ENCODE measurements at regions not wholly inside any gene's neighbourhood (a gene's known extent, or its start where the extent isn't known, plus 50 kb on each side); places are given as distances from the start of the nearest gene placed in this dataset.

DNA sequence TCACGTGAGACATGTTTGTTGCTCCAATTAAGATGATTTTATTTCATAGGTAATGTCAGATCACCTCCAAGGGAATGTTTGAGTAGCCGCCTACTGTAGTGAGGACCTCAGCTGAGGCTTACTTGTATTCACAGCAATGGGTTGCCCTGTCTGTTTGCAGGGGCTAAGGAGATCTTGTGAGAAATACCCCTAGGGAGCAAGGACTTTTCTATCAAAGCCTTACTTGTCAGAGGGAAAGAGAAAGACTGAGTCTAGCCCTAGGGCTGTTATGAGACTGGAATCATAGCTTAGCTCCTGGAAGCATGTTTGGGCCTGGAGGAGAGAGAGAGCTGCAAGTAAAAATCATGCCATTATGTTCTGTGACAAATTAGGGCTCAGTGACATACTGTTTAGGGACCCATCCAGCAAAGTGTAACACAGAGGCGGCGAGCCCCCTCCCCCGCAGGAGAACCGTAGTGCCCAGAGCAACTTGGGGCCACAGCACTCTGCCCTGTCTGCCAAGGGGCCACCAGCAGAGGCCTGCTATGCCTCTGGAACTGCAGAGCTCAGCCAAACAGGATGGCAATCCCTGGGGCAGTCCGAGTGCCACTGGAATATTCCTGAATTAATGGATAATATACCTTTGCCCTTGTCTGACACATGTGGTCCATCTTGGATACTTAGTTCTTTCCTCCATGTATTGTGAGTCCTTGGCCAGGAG lies 178.8 kb downstream of the DACT1 start:
- dilution Hi-C loops (cut with MboI; ENCODE audit: extremely low pct_ligation_motif_present, low sequenced_read_pairs) = no loop called here
- no peaks in the 10 kb centered on the region for H3K79me2 ChIP-seq (ENCODE audit: control insufficient read depth, insufficient read depth, low read length)
- H2AFZ ChIP-seq (ENCODE audit: control insufficient read depth, low read length) = no peak overlapping the region
- no peak overlapping the region for H3K4me3 ChIP-seq (ENCODE audit: control insufficient read depth in 2 of 3, extremely low read depth in 1 of 3, insufficient read depth in 2 of 3, low read depth in 1 of 3, low read length in 3 of 3)
- no peak overlapping the region for H3K4me2 ChIP-seq (ENCODE audit: control insufficient read depth, extremely low read depth, insufficient read depth, low read depth, low read length)
- no peaks in the 10 kb centered on the region for H3K9me1 ChIP-seq (ENCODE audit: control insufficient read depth, extremely low read depth, insufficient read depth, low read length)
- H4K20me1 ChIP-seq (ENCODE audit: control insufficient read depth, extremely low read depth, insufficient read depth, low read length) = no peaks in the 10 kb centered on the region
- no peak for FAIRE-seq
- no peaks in the 10 kb centered on the region for H3K27me3 ChIP-seq (ENCODE audit: control insufficient read depth, extremely low read depth, insufficient read depth, low read length)
- peaks cover 4% of the 10 kb centered on the region for H3K4me1 ChIP-seq (ENCODE audit: control insufficient read depth, extremely low read depth, insufficient read depth, low read length)
- no peak overlapping the region for H3K9ac ChIP-seq (ENCODE audit: control insufficient read depth, extremely low read depth, insufficient read depth, low read length)
- TF ChIP-seq, protein P1, sequence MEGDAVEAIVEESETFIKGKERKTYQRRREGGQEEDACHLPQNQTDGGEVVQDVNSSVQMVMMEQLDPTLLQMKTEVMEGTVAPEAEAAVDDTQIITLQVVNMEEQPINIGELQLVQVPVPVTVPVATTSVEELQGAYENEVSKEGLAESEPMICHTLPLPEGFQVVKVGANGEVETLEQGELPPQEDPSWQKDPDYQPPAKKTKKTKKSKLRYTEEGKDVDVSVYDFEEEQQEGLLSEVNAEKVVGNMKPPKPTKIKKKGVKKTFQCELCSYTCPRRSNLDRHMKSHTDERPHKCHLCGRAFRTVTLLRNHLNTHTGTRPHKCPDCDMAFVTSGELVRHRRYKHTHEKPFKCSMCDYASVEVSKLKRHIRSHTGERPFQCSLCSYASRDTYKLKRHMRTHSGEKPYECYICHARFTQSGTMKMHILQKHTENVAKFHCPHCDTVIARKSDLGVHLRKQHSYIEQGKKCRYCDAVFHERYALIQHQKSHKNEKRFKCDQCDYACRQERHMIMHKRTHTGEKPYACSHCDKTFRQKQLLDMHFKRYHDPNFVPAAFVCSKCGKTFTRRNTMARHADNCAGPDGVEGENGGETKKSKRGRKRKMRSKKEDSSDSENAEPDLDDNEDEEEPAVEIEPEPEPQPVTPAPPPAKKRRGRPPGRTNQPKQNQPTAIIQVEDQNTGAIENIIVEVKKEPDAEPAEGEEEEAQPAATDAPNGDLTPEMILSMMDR (optimal IDR thresholded peaks at IDR 0.05 in 1 of 3, IDR thresholded peaks at IDR 0.05 in 1 of 3, conservative IDR thresholded peaks at IDR 0.05 in 1 of 3; ENCODE audit: extremely low read depth in 1 of 3, insufficient read depth in 2 of 3, low read length in 3 of 3) = no peak
- TF ChIP-seq EZH2 (IDR thresholded peaks at IDR 0.05; ENCODE audit: low read length) = no peak
- no peaks in the 10 kb centered on the region for H3K9me3 ChIP-seq (ENCODE audit: control insufficient read depth, low read depth, low read length)
- H3K36me3 ChIP-seq (ENCODE audit: control insufficient read depth in 2 of 2, extremely low read depth in 1 of 2, insufficient read depth in 2 of 2, low read length in 2 of 2) = no peaks in the 10 kb centered on the region
- no peak overlapping the region for H3K27ac ChIP-seq (ENCODE audit: control insufficient read depth, insufficient read depth, low read length)
- DNase-seq (ENCODE audit: low read depth, low spot score) = no peak

- Histone ChIP-seq H2AFZ (ENCODE audit: control insufficient read depth, low read length) (no peak overlapping the region), H3K9ac (ENCODE audit: control insufficient read depth, extremely low read depth, insufficient read depth, low read length) (no peak overlapping the region), H3K4me2 (ENCODE audit: control insufficient read depth, extremely low read depth, insufficient read depth, low read depth, low read length) (no peak overlapping the region), H4K20me1 (ENCODE audit: control insufficient read depth, extremely low read depth, insufficient read depth, low read length) (no peaks in the 10 kb centered on the region), H3K79me2 (ENCODE audit: control insufficient read depth, insufficient read depth, low read length) (no peaks in the 10 kb centered on the region), H3K36me3 (ENCODE audit: control insufficient read depth in 2 of 2, extremely low read depth in 1 of 2, insufficient read depth in 2 of 2, low read length in 2 of 2) (no peaks in the 10 kb centered on the region), H3K9me3 (ENCODE audit: control insufficient read depth, low read depth, low read length) (no peaks in the 10 kb centered on the region), H3K27ac (ENCODE audit: control insufficient read depth, insufficient read depth, low read length) (no peak overlapping the region), H3K4me1 (ENCODE audit: control insufficient read depth, extremely low read depth, insufficient read depth, low read length) (peaks cover 5% of the 10 kb centered on the region), H3K4me3 (ENCODE audit: control insufficient read depth in 2 of 3, extremely low read depth in 1 of 3, insufficient read depth in 2 of 3, low read depth in 1 of 3, low read length in 3 of 3) (no peak overlapping the region), H3K27me3 (ENCODE audit: control insufficient read depth, extremely low read depth, insufficient read depth, low read length) (no peaks in the 10 kb centered on the region), H3K9me1 (ENCODE audit: control insufficient read depth, extremely low read depth, insufficient read depth, low read length) (no peaks in the 10 kb centered on the region)
- DNase-seq (ENCODE audit: low read depth, low spot score) (no peak), FAIRE-seq (no peak)
- dilution Hi-C loops (cut with MboI; ENCODE audit: extremely low pct_ligation_motif_present, low sequenced_read_pairs) = no loop called here
- TF ChIP-seq, protein P1 (optimal IDR thresholded peaks at IDR 0.05 in 1 of 3, IDR thresholded peaks at IDR 0.05 in 1 of 3, conservative IDR thresholded peaks at IDR 0.05 in 1 of 3; ENCODE audit: extremely low read depth in 1 of 3, insufficient read depth in 2 of 3, low read length in 3 of 3) = no peak
- no peak for TF ChIP-seq EZH2 (IDR thresholded peaks at IDR 0.05; ENCODE audit: low read length)
Observed at GRCh38 chr14:58817846-58818245, 180.1 kb downstream of the DACT1 start.

All from keratinocyte (primary cell).